Posterior vena cava (tissue), 2 donors: ENCODE measurements at regions not wholly inside any gene's neighbourhood (a gene's known extent, or its start where the extent isn't known, plus 50 kb on each side); places are given as distances from the start of the nearest gene placed in this dataset.

ENCODE experiments used
- DNase-seq: peaks from one replicate; pipeline ENCODE4 v3.0.0-alpha.2; 2020; ENCODE audit warnings: low spot score
- intact Hi-C, 2 donors: fragments of 100-400 bp; cut with DNase I; formaldehyde crosslinking; loops; one replicate each; pipeline versions ENCODE4 v1.14.1 to v1.14.2; 2022 to 2023
- donor health status: DM: yes; HTN: yes; CAD: no.
- donor health status: DM: yes; HTN: yes; CAD: no.

GRCh38 chr4:84051639-84052038, 447.5 kb downstream of the NKX6-1 start:
- DNase-seq = no peak
- intact Hi-C loops = no loop called here

GRCh38 chr4:84051089-84051488, 448.0 kb downstream of the NKX6-1 start:
- no peak for DNase-seq

GRCh38 chr4:84050015-84050414, 449.1 kb downstream of the NKX6-1 start:
- no peak for DNase-seq
- intact Hi-C loops = no loop called here

More at GRCh38 chr4:84051089-84051488, 448.0 kb downstream of the NKX6-1 start:
- intact Hi-C loops = no loop called here

GRCh38 chr4:84046551-84046950, 452.5 kb downstream of the NKX6-1 start:
- DNase-seq = no peak
- intact Hi-C loops = no loop called here

- no peak for DNase-seq
- intact Hi-C loops = no loop called here
These were observed 457.7 kb downstream of the NKX6-1 start for GRCh38 chr4:84041426-84041825.

- intact Hi-C loops = no loop called here
- DNase-seq = no peak
These were observed 463.5 kb downstream of the NKX6-1 start for GRCh38 chr4:84035568-84035967.

GRCh38 chr4:84032372-84032771, 466.7 kb downstream of the NKX6-1 start:
- intact Hi-C loops = no loop called here
- DNase-seq = no peak

- intact Hi-C loops = no loop called here
- DNase-seq = no peak
These were observed 467.7 kb downstream of the NKX6-1 start for GRCh38 chr4:84031401-84031800.

- DNase-seq = no peak
- intact Hi-C loops = no loop called here
These were observed 470.8 kb downstream of the NKX6-1 start for GRCh38 chr4:84028340-84028739.

GRCh38 chr4:84024405-84024804, 474.7 kb downstream of the NKX6-1 start:
- intact Hi-C loops = no loop called here
- no peak for DNase-seq

- DNase-seq = no peak
- intact Hi-C loops = no loop called here
These were observed 476.5 kb downstream of the NKX6-1 start for GRCh38 chr4:84022564-84022963.

- intact Hi-C loops = no loop called here
These were observed 479.5 kb downstream of the NKX6-1 start for GRCh38 chr4:84019626-84020025.

GRCh38 chr4:84003046-84003445, 467.1 kb downstream of the GPAT3 start:
- DNase-seq = no peak
- intact Hi-C loops = no loop called here

More at GRCh38 chr4:84019626-84020025, 479.5 kb downstream of the NKX6-1 start:
- DNase-seq = no peak

GRCh38 chr4:84001876-84002569, 466.1 kb downstream of the GPAT3 start:
- no peak for DNase-seq
- intact Hi-C loops = no loop called here

GRCh38 chr4:83996254-83996653, 460.3 kb downstream of the GPAT3 start:
- DNase-seq = no peak
- intact Hi-C loops = no loop called here

GRCh38 chr4:83993774-83994173, 457.9 kb downstream of the GPAT3 start:
- intact Hi-C loops = no loop called here
- no peak for DNase-seq

GRCh38 chr4:83989835-83990234, 453.9 kb downstream of the GPAT3 start:
- intact Hi-C loops = no loop called here
- no peak for DNase-seq

- DNase-seq = no peak
- intact Hi-C loops = no loop called here
These were observed 445.2 kb downstream of the GPAT3 start for GRCh38 chr4:83981156-83981555.

- no peak for DNase-seq
- intact Hi-C loops = no loop called here
These were observed 443.9 kb downstream of the GPAT3 start for GRCh38 chr4:83979773-83980172.

GRCh38 chr4:83974111-83974780, 438.3 kb downstream of the GPAT3 start:
- DNase-seq = no peak
- intact Hi-C loops = no loop called here

GRCh38 chr4:83964996-83965541, 429.2 kb downstream of the GPAT3 start:
- DNase-seq = no peak
- intact Hi-C loops = no loop called here
